Suprapubic skin (tissue), 3 donors: ENCODE measurements at regions not wholly inside any gene's neighbourhood (a gene's known extent, or its start where the extent isn't known, plus 50 kb on each side); places are given as distances from the start of the nearest gene placed in this dataset.

Experiments
- CTCF ChIP-seq, 2 donors: fragments of 200-600 bp in 1 of 2; fragments of 450-650 bp in 1 of 2; sonication (generic) in 1 of 2; IDR thresholded peaks; one replicate each; pipeline ENCODE4 v1.5.1; 2016 to 2019; ENCODE audit warnings: antibody characterized with exemption in 2 of 2, mild to moderate bottlenecking in 1 of 2, moderate library complexity in 1 of 2
- POLR2A ChIP-seq, 2 donors: fragments of 450-650 bp; IDR thresholded peaks; one replicate each; pipeline ENCODE4 v1.6.1; 2017; ENCODE audit warnings: antibody characterized with exemption in 2 of 2, mild to moderate bottlenecking in 2 of 2, moderate library complexity in 2 of 2

- TF ChIP-seq POLR2A (IDR thresholded peaks at IDR 0.05): no peak
- no peak for TF ChIP-seq CTCF (IDR thresholded peaks at IDR 0.05)
Observed at GRCh38 chr6:125539892-125540291, 209.5 kb upstream of the HEY2 start.
